SK-N-SH (cell line): ENCODE measurements at regions not wholly inside any gene's neighbourhood (a gene's known extent, or its start where the extent isn't known, plus 50 kb on each side); places are given as distances from the start of the nearest gene placed in this dataset.
A peak's percentile ranks its signal among the peaks of the same experiment; 100 is the strongest.
"Not testable (repeated sequence)": the region's sequence is repeated elsewhere in the genome, so short reads cannot be mapped to it uniquely, and the experiment has no call there.

Experiments
- CTCF ChIA-PET: fragments of 300-600, 350-600 bp; formaldehyde crosslinking; extraction: SDS; loops from one replicate; lab custom pipeline; 2021; lab: Yijun Ruan, JAX
- POLR2A ChIA-PET: fragments of 350-600 bp; sonication (Branson Sonifier 250); formaldehyde crosslinking; extraction: SDS; loops from one replicate; lab custom pipeline; 2020; ENCODE audit warnings: antibody characterized with exemption, inconsistent platforms; lab: Yijun Ruan, JAX
- DNase-seq: peaks from one replicate; pipeline ENCODE4 v3.0.0; 2012
- H2AFZ ChIP-seq: fragments of 200-600 bp; sonication (generic); 2 replicates; pipeline ENCODE4 v1.8.1; 2016; ENCODE audit warnings: antibody characterized with exemption, mild to moderate bottlenecking, low read depth
- H3F3A ChIP-seq: fragments of 200-600 bp; sonication (generic); replicated peaks from 2 replicates; pipeline ENCODE3; 2016; ENCODE audit warnings: antibody characterized with exemption, mild to moderate bottlenecking; ENCODE audit not compliant: insufficient read depth
- H3K27ac ChIP-seq, 2 experiments: fragments of 200-500 bp in 1 of 2; fragments of 200-600 bp in 1 of 2; sonication (Bioruptor generic) in 1 of 2; sonication (generic), shearing (Covaris generic) in 1 of 2; 2 replicates each; pipeline versions ENCODE4 v1.5.1 to v1.6.1; 2014 to 2016; ENCODE audit warnings: low read depth in 2 of 2, inconsistent platforms in 1 of 2, low read length in 1 of 2, mild to moderate bottlenecking in 1 of 2, mixed read lengths in 1 of 2
- H3K27me3 ChIP-seq: fragments of 200-600 bp; sonication (generic), shearing (Covaris generic); 2 replicates; pipeline ENCODE4 v1.6.1; 2016; ENCODE audit warnings: mixed run types; ENCODE audit not compliant: insufficient read depth
- H3K36me3 ChIP-seq, 2 experiments: fragments of 200-500 bp in 1 of 2; fragments of 200-600 bp in 1 of 2; sonication (Bioruptor generic) in 1 of 2; sonication (generic) in 1 of 2; replicated peaks in 1 of 2; 2 replicates each; pipeline versions ENCODE3 to v1.5.1; 2014 to 2016; ENCODE audit warnings: low read length in 1 of 2, mild to moderate bottlenecking in 1 of 2; ENCODE audit not compliant: insufficient read depth in 2 of 2, control insufficient read depth in 1 of 2
- H3K4me1 ChIP-seq, 2 experiments: fragments of 200-500 bp in 1 of 2; fragments of 200-600 bp in 1 of 2; sonication (Bioruptor generic) in 1 of 2; sonication (generic), shearing (Covaris generic) in 1 of 2; 2 replicates each; pipeline versions ENCODE4 v1.5.1 to v1.6.1; 2014 to 2016; ENCODE audit warnings: low read depth in 1 of 2, low read length in 1 of 2, mixed run types in 1 of 2; ENCODE audit not compliant: insufficient read depth in 2 of 2, control insufficient read depth in 1 of 2
- H3K4me2 ChIP-seq: fragments of 200-600 bp; sonication (generic), shearing (Covaris generic); 2 replicates; pipeline ENCODE4 v1.6.1; 2017; ENCODE audit warnings: mixed run types
- H3K4me3 ChIP-seq, 2 experiments: fragments of 200-500 bp in 1 of 2; fragments of 200-600 bp in 1 of 2; sonication (Bioruptor generic) in 1 of 2; sonication (generic), shearing (Covaris generic) in 1 of 2; 2 replicates each; pipeline versions ENCODE4 v1.5.1 to v1.8.1; 2014 to 2016; ENCODE audit warnings: low read depth in 2 of 2, inconsistent platforms in 1 of 2, low read length in 1 of 2, mild to moderate bottlenecking in 1 of 2, mixed read lengths in 1 of 2, moderate library complexity in 1 of 2
- H3K79me2 ChIP-seq: fragments of 200-600 bp; sonication (generic); 2 replicates; pipeline ENCODE4 v1.8.1; 2017; ENCODE audit warnings: mild to moderate bottlenecking; ENCODE audit not compliant: insufficient read depth
- H3K9ac ChIP-seq: fragments of 200-600 bp; sonication (generic); 2 replicates; pipeline ENCODE4 v1.6.1; 2017; ENCODE audit warnings: mixed run types
- H3K9me2 ChIP-seq: fragments of 200-600 bp; sonication (generic); 2 replicates; pipeline ENCODE4 v1.6.1; 2017; ENCODE audit warnings: mixed run types
- H3K9me3 ChIP-seq: fragments of 200-600 bp; sonication (generic); 2 replicates; pipeline ENCODE4 v1.6.1; 2017; ENCODE audit warnings: mixed run types, mild to moderate bottlenecking, moderate library complexity
- H4K20me1 ChIP-seq: fragments of 200-600 bp; sonication (generic); 2 replicates; pipeline ENCODE4 v1.6.1; 2017; ENCODE audit warnings: mild to moderate bottlenecking, mixed run types; ENCODE audit not compliant: insufficient read depth
- EP300 ChIP-seq, 2 experiments: IDR thresholded peaks; 2 replicates each; pipeline versions ENCODE4 v1.4.0 to v1.6.1; 2012; ENCODE audit warnings: borderline replicate concordance in 1 of 2, low read depth in 1 of 2, low read length in 1 of 2
- FOSL2 ChIP-seq: IDR thresholded peaks from 2 replicates; pipeline ENCODE4 v1.4.0; 2012; ENCODE audit warnings: low read depth, mild to moderate bottlenecking, moderate library complexity, borderline replicate concordance
- GATA2 ChIP-seq: sonication (generic); formaldehyde crosslinking; IDR thresholded peaks from 2 replicates; pipeline ENCODE4 v1.5.0; 2020; ENCODE audit warnings: mild to moderate bottlenecking, missing genetic modification reagents
- JUND ChIP-seq: IDR thresholded peaks from 2 replicates; pipeline ENCODE4 v1.4.0; 2012
- MXI1 ChIP-seq: IDR thresholded peaks from 2 replicates; pipeline ENCODE4 v1.6.1; 2012; ENCODE audit warnings: mild to moderate bottlenecking, low read depth, low read length, improper control_type of control experiment
- NRF1 ChIP-seq: IDR thresholded peaks from 2 replicates; pipeline ENCODE4 v1.6.1; 2012; ENCODE audit warnings: low read depth, mild to moderate bottlenecking, low read length
- POLR2AphosphoS5 ChIP-seq: IDR thresholded peaks from 2 replicates; pipeline ENCODE4 v1.6.1; 2012; ENCODE audit warnings: low read depth, low read length
- SIN3A ChIP-seq: IDR thresholded peaks from 2 replicates; pipeline ENCODE4 v1.6.1; 2012; ENCODE audit warnings: low read depth, mild to moderate bottlenecking, low read length, moderate library complexity, borderline replicate concordance
- TAF1 ChIP-seq: IDR thresholded peaks from 2 replicates; pipeline ENCODE4 v1.6.1; 2012; ENCODE audit warnings: low read depth, mild to moderate bottlenecking, low read length, moderate library complexity, borderline replicate concordance
- TCF12 ChIP-seq: IDR thresholded peaks from 2 replicates; pipeline ENCODE4 v1.4.0; 2012
- WGBS: methylation state at CpG from one replicate; pipeline ENCODE4 v1.1.6; 2017; ENCODE audit warnings: low lambda C conversion rate; 5-methylcytosine and 5-hydroxymethylcytosine counted together
- TF ChIP-seq, protein P1 (sequence below): IDR thresholded peaks from 2 replicates; pipeline ENCODE4 v1.4.0; 2012; ENCODE audit warnings: low read depth, borderline replicate concordance
- TF ChIP-seq, protein P2 (sequence below): IDR thresholded peaks from 2 replicates; pipeline ENCODE4 v1.6.1; 2012; ENCODE audit warnings: mild to moderate bottlenecking, low read depth, low read length, moderate library complexity
- TF ChIP-seq, protein P3 (sequence below): fragments of 150-350 bp; IDR thresholded peaks from 2 replicates; pipeline ENCODE4 v1.6.1; 2017; ENCODE audit warnings: antibody characterized with exemption, low read length, low read depth, borderline replicate concordance
- TF ChIP-seq, protein P4 (sequence below): IDR thresholded peaks from 2 replicates; pipeline ENCODE4 v1.4.0; 2012; ENCODE audit warnings: low read depth, borderline replicate concordance

DNA sequence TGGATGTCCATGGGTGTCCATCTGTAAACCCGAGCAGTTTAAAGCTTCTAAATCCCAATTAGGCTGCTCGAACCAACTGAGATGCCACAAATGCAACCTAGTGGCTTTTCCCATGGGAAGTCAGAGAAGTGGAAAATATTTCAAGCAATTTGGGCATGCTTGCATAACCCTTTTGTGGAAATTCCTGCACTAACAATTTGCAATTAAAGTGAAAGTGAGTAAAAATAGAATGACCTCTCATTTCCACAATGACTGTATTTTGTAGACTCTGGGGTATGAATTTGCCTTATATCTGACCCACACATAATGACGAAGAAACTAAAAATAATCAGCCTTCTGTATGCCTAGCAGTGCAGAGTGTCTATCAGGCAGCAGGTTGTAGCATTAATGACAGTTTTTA is 91.8 kb upstream of the TSC22D1 start:
- H3K27ac ChIP-seq = peak overlapping the region; percentile 5 to 81; a peak in 2 of 4 replicates
- H3K9ac ChIP-seq = peak overlapping the region; percentile 48; the same call in 1 of the 2 replicates
- H3K9me2 ChIP-seq = no peaks in the 10 kb centered on the region
- H3F3A ChIP-seq = peaks cover 9% of the 10 kb centered on the region
- H3K27me3 ChIP-seq = no peaks in the 10 kb centered on the region
- H3K4me2 ChIP-seq = peak overlapping the region; percentile 65
- POLR2A ChIA-PET = no interaction called here
- TF ChIP-seq GATA2 (CRISPR knock-in tag) (no peak), POLR2AphosphoS5 (no peak)
- TF ChIP-seq, protein P1, sequence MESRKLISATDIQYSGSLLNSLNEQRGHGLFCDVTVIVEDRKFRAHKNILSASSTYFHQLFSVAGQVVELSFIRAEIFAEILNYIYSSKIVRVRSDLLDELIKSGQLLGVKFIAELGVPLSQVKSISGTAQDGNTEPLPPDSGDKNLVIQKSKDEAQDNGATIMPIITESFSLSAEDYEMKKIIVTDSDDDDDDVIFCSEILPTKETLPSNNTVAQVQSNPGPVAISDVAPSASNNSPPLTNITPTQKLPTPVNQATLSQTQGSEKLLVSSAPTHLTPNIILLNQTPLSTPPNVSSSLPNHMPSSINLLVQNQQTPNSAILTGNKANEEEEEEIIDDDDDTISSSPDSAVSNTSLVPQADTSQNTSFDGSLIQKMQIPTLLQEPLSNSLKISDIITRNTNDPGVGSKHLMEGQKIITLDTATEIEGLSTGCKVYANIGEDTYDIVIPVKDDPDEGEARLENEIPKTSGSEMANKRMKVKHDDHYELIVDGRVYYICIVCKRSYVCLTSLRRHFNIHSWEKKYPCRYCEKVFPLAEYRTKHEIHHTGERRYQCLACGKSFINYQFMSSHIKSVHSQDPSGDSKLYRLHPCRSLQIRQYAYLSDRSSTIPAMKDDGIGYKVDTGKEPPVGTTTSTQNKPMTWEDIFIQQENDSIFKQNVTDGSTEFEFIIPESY = no peak
- CTCF ChIA-PET = no interaction called here
- H3K4me1 ChIP-seq = 0 out of 4 replicates have a peak, but pooled peaks cover 0 to 5% of the 10 kb centered on the region in 2 experiments
- DNase-seq = no peak
- H3K79me2 ChIP-seq = no peaks in the 10 kb centered on the region
- 37% methylated on average over 3 of the region's 3 CpGs for WGBS
- H3K36me3 ChIP-seq = no peaks in the 10 kb centered on the region
- H2AFZ ChIP-seq = peak overlapping the region; percentile 3; the same call in 1 of the 2 replicates
- H3K9me3 ChIP-seq = no peaks in the 10 kb centered on the region
- H3K4me3 ChIP-seq = peak overlapping the region; percentile 14 to 35; a peak in 2 of 4 replicates
- no peaks in the 10 kb centered on the region for H4K20me1 ChIP-seq

DNA sequence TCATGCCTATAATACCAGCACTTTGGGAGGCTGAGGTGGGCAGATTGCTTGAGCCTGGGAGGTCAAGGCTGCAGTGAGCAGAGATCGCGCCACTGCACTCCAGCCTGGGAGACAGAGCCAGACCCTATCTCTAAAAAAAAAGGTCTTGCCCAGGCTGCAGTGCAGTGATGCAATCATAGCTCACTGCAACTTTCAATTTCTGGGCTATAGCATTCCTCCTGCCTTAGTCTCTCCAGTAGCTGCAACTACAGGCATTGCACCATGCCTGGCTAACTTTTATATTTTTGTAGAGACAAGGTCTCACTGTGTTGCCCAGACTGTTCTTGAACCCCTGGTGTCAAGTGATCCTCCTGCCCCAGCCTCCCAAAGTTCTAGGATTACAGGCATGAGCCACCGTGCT is 90.4 kb upstream of the TSC22D1 start:
- H3K9me3 ChIP-seq, H4K20me1 ChIP-seq, POLR2A ChIA-PET, H3K27me3 ChIP-seq, H3F3A ChIP-seq, H3K9me2 ChIP-seq, H3K36me3 ChIP-seq, H3K4me3 ChIP-seq, CTCF ChIA-PET, H3K79me2 ChIP-seq, H3K4me2 ChIP-seq, H3K4me1 ChIP-seq, H2AFZ ChIP-seq, DNase-seq, H3K9ac ChIP-seq: not testable (repeated sequence)
- peak overlapping the region in 1 of 2 experiments; percentile 81; a peak in 2 of 4 replicates for H3K27ac ChIP-seq
- WGBS = 86% methylated on average over 3 of the region's 3 CpGs
- TF ChIP-seq JUND = 0 out of 2 replicates have a peak, but pooled peaks have one; percentile 4

DNA sequence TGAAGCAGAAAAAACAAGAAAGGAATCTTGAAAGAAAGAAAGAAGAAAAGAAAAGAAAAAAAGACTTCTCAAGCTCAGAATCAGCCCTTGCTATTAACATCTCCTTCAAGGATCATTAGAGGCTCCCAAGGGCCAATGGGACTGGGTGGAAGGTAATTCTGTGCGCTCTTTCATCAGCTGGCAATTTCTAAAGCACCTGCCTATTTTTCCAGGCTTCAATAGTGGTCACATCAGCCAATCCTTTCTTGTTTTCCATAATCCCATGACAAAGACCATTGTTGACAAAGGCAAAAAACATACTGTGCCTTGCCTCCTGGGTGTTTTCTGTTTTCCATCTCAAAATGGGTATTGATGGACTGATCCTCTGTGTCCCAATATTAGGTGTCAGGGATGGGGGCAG is 88.2 kb upstream of the TSC22D1 start:
- ChIA-PET POLR2A (no interaction called here), CTCF (interaction anchor here (0.9 kb wide), 1 partner anchor 14 kb away, joined by 4 read pairs; no protein-coding TSS in a partner anchor)
- H2AFZ ChIP-seq = no peak overlapping the region
- H3K4me3 ChIP-seq = no peak overlapping the region
- H3K27me3 ChIP-seq = no peaks in the 10 kb centered on the region
- H4K20me1 ChIP-seq = no peaks in the 10 kb centered on the region
- no peak overlapping the region for H3K4me2 ChIP-seq
- no peaks in the 10 kb centered on the region for H3K9me3 ChIP-seq
- no peak overlapping the region for H3K9ac ChIP-seq
- 100% methylated on average over 1 of the region's 1 CpG for WGBS
- DNase-seq = no peak
- 0 out of 4 replicates have a peak, but pooled peaks cover 0 to 5% of the 10 kb centered on the region in 2 experiments for H3K4me1 ChIP-seq
- no peak overlapping the region for H3K27ac ChIP-seq
- H3K79me2 ChIP-seq = no peaks in the 10 kb centered on the region
- H3K9me2 ChIP-seq = no peaks in the 10 kb centered on the region
- no peaks in the 10 kb centered on the region for H3K36me3 ChIP-seq
- peaks cover 9% of the 10 kb centered on the region for H3F3A ChIP-seq
- TF ChIP-seq TCF12 = no peak
- TF ChIP-seq EP300 (IDR thresholded peaks at IDR 0.05; ENCODE audit: borderline replicate concordance in 1 of 2, low read depth in 1 of 2, low read length in 1 of 2) = no peak
- TF ChIP-seq, protein P2, sequence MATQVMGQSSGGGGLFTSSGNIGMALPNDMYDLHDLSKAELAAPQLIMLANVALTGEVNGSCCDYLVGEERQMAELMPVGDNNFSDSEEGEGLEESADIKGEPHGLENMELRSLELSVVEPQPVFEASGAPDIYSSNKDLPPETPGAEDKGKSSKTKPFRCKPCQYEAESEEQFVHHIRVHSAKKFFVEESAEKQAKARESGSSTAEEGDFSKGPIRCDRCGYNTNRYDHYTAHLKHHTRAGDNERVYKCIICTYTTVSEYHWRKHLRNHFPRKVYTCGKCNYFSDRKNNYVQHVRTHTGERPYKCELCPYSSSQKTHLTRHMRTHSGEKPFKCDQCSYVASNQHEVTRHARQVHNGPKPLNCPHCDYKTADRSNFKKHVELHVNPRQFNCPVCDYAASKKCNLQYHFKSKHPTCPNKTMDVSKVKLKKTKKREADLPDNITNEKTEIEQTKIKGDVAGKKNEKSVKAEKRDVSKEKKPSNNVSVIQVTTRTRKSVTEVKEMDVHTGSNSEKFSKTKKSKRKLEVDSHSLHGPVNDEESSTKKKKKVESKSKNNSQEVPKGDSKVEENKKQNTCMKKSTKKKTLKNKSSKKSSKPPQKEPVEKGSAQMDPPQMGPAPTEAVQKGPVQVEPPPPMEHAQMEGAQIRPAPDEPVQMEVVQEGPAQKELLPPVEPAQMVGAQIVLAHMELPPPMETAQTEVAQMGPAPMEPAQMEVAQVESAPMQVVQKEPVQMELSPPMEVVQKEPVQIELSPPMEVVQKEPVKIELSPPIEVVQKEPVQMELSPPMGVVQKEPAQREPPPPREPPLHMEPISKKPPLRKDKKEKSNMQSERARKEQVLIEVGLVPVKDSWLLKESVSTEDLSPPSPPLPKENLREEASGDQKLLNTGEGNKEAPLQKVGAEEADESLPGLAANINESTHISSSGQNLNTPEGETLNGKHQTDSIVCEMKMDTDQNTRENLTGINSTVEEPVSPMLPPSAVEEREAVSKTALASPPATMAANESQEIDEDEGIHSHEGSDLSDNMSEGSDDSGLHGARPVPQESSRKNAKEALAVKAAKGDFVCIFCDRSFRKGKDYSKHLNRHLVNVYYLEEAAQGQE = no peak
- TF ChIP-seq POLR2AphosphoS5 = no peak
- no peak for TF ChIP-seq SIN3A
- no peak for TF ChIP-seq GATA2 (CRISPR knock-in tag)
- TF ChIP-seq FOSL2 = no peak
- TF ChIP-seq TAF1 = no peak
- TF ChIP-seq MXI1 = no peak
- TF ChIP-seq, protein P3, sequence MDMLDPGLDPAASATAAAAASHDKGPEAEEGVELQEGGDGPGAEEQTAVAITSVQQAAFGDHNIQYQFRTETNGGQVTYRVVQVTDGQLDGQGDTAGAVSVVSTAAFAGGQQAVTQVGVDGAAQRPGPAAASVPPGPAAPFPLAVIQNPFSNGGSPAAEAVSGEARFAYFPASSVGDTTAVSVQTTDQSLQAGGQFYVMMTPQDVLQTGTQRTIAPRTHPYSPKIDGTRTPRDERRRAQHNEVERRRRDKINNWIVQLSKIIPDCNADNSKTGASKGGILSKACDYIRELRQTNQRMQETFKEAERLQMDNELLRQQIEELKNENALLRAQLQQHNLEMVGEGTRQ = no peak
- TF ChIP-seq, protein P4, sequence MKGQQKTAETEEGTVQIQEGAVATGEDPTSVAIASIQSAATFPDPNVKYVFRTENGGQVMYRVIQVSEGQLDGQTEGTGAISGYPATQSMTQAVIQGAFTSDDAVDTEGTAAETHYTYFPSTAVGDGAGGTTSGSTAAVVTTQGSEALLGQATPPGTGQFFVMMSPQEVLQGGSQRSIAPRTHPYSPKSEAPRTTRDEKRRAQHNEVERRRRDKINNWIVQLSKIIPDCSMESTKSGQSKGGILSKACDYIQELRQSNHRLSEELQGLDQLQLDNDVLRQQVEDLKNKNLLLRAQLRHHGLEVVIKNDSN = no peak
- no peak for TF ChIP-seq NRF1
